HL-60 (cell line): ENCODE measurements at regions not wholly inside any gene's neighbourhood (a gene's known extent, or its start where the extent isn't known, plus 50 kb on each side); places are given as distances from the start of the nearest gene placed in this dataset.

Experiments used
- DNase-seq, 2 experiments: peaks; one replicate each; pipeline ENCODE4 v3.0.0-alpha.2; 2010 to 2020; ENCODE audit warnings: low read depth in 1 of 2, low spot score in 1 of 2
- H3K27ac ChIP-seq: fragments of 250-450 bp; sonication (Bioruptor Pico); replicated peaks from 2 replicates; pipeline ENCODE4 v1.5.1; 2020; ENCODE audit warnings: mild to moderate bottlenecking, moderate library complexity
- H3K27me3 ChIP-seq: fragments of 250-450 bp; sonication (Bioruptor Pico); 2 replicates; pipeline ENCODE4 v1.5.1; 2021; ENCODE audit warnings: mild to moderate bottlenecking, moderate library complexity; ENCODE audit not compliant: insufficient read depth, poor library complexity, severe bottlenecking
- H3K4me3 ChIP-seq: replicated peaks from 2 replicates; pipeline ENCODE4 v1.5.1; 2011; ENCODE audit warnings: mild to moderate bottlenecking, control low read depth, low read length; ENCODE audit not compliant: insufficient read depth
- CTCF ChIP-seq: IDR thresholded peaks from one replicate; pipeline ENCODE4 v1.5.1; 2011; ENCODE audit warnings: low read length, control low read depth, inconsistent platforms; ENCODE audit not compliant: insufficient read depth
- GABPA ChIP-seq: IDR thresholded peaks from 2 replicates; pipeline ENCODE4 v1.6.1; 2012; ENCODE audit warnings: low read depth
- POLR2AphosphoS5 ChIP-seq: IDR thresholded peaks from 2 replicates; pipeline ENCODE4 v1.6.1; 2012; ENCODE audit warnings: low read depth
- REST ChIP-seq: IDR thresholded peaks from 2 replicates; pipeline ENCODE4 v1.6.1; 2012; ENCODE audit warnings: low read depth; ENCODE audit not compliant: insufficient replicate concordance
- SPI1 ChIP-seq: IDR thresholded peaks from 2 replicates; pipeline ENCODE4 v1.6.1; 2012; ENCODE audit warnings: low read depth, mild to moderate bottlenecking, borderline replicate concordance

DNA sequence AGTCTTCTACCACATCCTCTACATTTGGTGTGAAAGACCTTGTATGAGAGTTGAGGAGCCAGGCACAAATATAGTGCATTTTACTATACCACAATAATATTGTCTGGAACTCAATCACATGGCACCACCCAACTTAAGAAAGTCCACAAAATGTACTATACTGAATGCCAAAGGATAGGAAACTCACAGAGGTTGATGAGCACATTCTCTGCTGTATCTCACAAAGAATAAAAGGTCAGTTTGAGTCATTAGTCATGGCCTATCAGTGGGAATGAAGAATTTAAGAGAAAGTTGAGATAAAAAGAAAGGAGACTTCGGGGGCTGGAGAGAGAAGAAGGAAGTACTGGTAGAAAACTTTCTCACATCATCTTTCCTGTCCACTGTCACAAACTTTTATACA lies 134.3 kb downstream of the RDH14 start:
- H3K4me3 ChIP-seq = no peak overlapping the region
- H3K27me3 ChIP-seq = no peaks in the 10 kb centered on the region
- DNase-seq = no peak
- no peak for TF ChIP-seq CTCF
- TF ChIP-seq GABPA = no peak
- TF ChIP-seq REST = no peak
- TF ChIP-seq SPI1 = no peak
- TF ChIP-seq POLR2AphosphoS5 = no peak
- no peak overlapping the region for H3K27ac ChIP-seq

DNA sequence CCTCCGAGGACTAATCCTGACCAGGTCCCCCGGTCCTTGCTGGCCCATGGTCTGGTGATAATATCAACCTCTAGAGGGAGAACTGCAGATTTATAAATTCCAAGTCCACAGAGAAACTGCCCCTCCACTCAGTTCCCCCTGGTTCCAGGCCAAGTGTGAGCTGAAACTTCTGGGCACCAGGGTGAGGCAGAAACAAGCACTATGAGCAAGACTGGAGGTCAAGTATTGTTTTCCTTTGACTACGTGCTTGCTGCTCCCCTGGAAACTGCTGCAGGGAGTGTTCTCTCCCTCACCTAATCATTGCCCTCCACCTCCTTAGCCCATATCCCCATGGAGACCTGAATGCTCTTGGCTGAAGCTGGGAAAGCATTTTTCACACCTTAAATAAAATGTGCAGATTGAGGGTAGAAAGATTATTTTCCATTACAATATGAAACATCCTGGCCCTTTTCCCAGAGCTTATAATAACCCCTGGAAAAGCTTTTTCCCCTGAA lies 135.2 kb downstream of the RDH14 start:
- no peak overlapping the region for H3K27ac ChIP-seq
- H3K27me3 ChIP-seq = no peaks in the 10 kb centered on the region
- TF ChIP-seq GABPA (no peak), POLR2AphosphoS5 (no peak), SPI1 (no peak), CTCF (no peak), REST (no peak)
- H3K4me3 ChIP-seq = no peak overlapping the region
- DNase-seq = no peak

DNA sequence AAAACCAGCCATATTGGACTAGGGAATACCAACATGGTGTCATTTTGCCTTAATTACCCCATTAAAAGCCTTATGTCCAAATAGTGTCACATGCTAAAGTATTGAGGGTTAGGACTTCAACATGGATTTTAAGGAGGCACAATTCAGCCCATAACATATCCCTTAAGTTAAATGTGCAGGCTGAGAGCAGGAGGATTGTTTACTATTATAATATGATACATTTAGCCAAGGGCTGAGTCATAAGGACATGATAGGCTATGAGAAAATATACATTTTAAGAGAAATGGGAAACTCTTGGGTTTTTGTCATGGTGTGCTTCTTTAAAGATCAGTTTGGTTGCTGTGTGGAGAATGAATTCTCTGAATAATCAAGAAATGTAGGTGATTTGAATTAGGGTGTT lies 136.8 kb downstream of the RDH14 start:
- Histone ChIP-seq H3K4me3 (no peak overlapping the region), H3K27me3 (no peaks in the 10 kb centered on the region), H3K27ac (no peak overlapping the region)
- TF ChIP-seq GABPA = no peak
- no peak for TF ChIP-seq SPI1
- no peak for TF ChIP-seq CTCF
- TF ChIP-seq REST = no peak
- TF ChIP-seq POLR2AphosphoS5 = no peak
- no peak for DNase-seq
